ENCODE measurements at regions not wholly inside any gene's neighbourhood (a gene's known extent, or its start where the extent isn't known, plus 50 kb on each side); places are given as distances from the start of the nearest gene placed in this dataset.

DNA sequence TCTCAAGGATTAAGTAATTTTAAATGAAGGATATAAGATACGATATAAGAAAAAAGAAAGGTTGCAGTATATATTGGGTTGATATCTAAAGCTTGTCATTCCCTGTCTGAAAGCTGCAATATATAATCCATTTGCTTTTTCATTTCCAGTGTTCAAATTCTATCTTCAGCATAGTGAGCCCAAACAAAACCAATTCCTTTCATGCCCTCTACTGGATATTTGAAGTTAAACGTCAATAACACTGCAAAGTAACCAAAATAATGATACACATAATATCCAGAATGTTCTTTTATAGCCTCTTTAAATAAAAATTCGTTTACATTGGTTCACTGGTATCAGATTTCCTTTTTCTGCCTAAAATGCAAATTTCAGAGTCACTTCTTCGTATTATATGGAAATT lies 64.5 kb upstream of the DAAM1 start:
- no peaks in the 10 kb centered on the region for H3K27me3 ChIP-seq
- H3K4me1 ChIP-seq = no peaks in the 10 kb centered on the region
- H3K9ac ChIP-seq = no peak overlapping the region
- no peaks in the 10 kb centered on the region for H3K9me3 ChIP-seq (ENCODE audit: low read depth)
- no peak overlapping the region for H3K4me2 ChIP-seq
- Mint-ChIP-seq H3K27me3 (ENCODE audit: insufficient read depth, low read depth) (no peaks in the 10 kb centered on the region), H3K4me3 (no peak overlapping the region), H3K36me3 (no peaks in the 10 kb centered on the region), H3K9me3 (no peaks in the 10 kb centered on the region), H3K4me1 (peaks cover 5% of the 10 kb centered on the region), H3K27ac (no peak overlapping the region)
- H3K4me3 ChIP-seq = no peak overlapping the region
- no peak for DNase-seq (ENCODE audit: low spot score)
- no peak overlapping the region for H3K27ac ChIP-seq
- no peak overlapping the region for H2AFZ ChIP-seq (replicated peaks)
- no peaks in the 10 kb centered on the region for H4K20me1 ChIP-seq (ENCODE audit: low read depth)
- TF ChIP-seq, protein P1, sequence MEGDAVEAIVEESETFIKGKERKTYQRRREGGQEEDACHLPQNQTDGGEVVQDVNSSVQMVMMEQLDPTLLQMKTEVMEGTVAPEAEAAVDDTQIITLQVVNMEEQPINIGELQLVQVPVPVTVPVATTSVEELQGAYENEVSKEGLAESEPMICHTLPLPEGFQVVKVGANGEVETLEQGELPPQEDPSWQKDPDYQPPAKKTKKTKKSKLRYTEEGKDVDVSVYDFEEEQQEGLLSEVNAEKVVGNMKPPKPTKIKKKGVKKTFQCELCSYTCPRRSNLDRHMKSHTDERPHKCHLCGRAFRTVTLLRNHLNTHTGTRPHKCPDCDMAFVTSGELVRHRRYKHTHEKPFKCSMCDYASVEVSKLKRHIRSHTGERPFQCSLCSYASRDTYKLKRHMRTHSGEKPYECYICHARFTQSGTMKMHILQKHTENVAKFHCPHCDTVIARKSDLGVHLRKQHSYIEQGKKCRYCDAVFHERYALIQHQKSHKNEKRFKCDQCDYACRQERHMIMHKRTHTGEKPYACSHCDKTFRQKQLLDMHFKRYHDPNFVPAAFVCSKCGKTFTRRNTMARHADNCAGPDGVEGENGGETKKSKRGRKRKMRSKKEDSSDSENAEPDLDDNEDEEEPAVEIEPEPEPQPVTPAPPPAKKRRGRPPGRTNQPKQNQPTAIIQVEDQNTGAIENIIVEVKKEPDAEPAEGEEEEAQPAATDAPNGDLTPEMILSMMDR (IDR thresholded peaks at IDR 0.05) = peak; percentile 49
- no peak for TF ChIP-seq EZH2phosphoT487 (IDR thresholded peaks at IDR 0.05)
- TF ChIP-seq EZH2 (IDR thresholded peaks at IDR 0.05) = no peak
- H3K36me3 ChIP-seq = no peaks in the 10 kb centered on the region
- H3F3A ChIP-seq (ENCODE audit: low read depth) = no peaks in the 10 kb centered on the region
- H3K79me2 ChIP-seq (ENCODE audit: low read depth) = no peaks in the 10 kb centered on the region

DNA sequence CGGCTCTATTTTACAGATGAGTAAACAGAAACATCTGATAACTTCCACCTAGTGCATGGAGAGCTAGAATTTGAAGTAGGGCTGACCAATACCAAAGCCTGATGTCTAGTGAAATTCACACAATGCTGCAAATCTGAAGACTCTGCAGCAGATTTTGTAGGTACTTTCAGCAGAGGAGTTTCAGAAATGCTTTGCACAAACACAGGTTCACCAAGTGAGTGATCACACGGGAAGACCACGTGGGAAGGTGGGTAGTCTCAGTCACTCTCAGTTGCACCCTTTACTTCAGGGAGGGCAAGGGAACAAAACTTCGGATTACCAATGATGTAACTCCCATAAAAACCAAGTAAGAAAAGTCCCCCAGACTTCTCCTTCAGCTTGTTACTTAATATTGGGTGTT lies 63.3 kb upstream of the DAAM1 start:
- H3K9me3 ChIP-seq (ENCODE audit: low read depth) = no peaks in the 10 kb centered on the region
- Mint-ChIP-seq H3K4me1 (peaks cover 5% of the 10 kb centered on the region), H3K4me3 (no peak overlapping the region), H3K27ac (no peak overlapping the region), H3K36me3 (no peaks in the 10 kb centered on the region), H3K9me3 (no peaks in the 10 kb centered on the region), H3K27me3 (ENCODE audit: insufficient read depth, low read depth) (no peaks in the 10 kb centered on the region)
- H3K27me3 ChIP-seq = no peaks in the 10 kb centered on the region
- no peak overlapping the region for H2AFZ ChIP-seq (replicated peaks)
- no peak overlapping the region for H3K4me2 ChIP-seq
- H3K4me3 ChIP-seq = no peak overlapping the region
- H4K20me1 ChIP-seq (ENCODE audit: low read depth) = no peaks in the 10 kb centered on the region
- H3K36me3 ChIP-seq = no peaks in the 10 kb centered on the region
- no peaks in the 10 kb centered on the region for H3F3A ChIP-seq (ENCODE audit: low read depth)
- H3K27ac ChIP-seq = no peak overlapping the region
- H3K9ac ChIP-seq = no peak overlapping the region
- no peaks in the 10 kb centered on the region for H3K4me1 ChIP-seq
- no peak for DNase-seq (ENCODE audit: low spot score)
- no peaks in the 10 kb centered on the region for H3K79me2 ChIP-seq (ENCODE audit: low read depth)
- TF ChIP-seq, protein P1 (IDR thresholded peaks at IDR 0.05) = no peak
- TF ChIP-seq EZH2 (IDR thresholded peaks at IDR 0.05) = no peak
- TF ChIP-seq EZH2phosphoT487 (IDR thresholded peaks at IDR 0.05) = no peak

DNA sequence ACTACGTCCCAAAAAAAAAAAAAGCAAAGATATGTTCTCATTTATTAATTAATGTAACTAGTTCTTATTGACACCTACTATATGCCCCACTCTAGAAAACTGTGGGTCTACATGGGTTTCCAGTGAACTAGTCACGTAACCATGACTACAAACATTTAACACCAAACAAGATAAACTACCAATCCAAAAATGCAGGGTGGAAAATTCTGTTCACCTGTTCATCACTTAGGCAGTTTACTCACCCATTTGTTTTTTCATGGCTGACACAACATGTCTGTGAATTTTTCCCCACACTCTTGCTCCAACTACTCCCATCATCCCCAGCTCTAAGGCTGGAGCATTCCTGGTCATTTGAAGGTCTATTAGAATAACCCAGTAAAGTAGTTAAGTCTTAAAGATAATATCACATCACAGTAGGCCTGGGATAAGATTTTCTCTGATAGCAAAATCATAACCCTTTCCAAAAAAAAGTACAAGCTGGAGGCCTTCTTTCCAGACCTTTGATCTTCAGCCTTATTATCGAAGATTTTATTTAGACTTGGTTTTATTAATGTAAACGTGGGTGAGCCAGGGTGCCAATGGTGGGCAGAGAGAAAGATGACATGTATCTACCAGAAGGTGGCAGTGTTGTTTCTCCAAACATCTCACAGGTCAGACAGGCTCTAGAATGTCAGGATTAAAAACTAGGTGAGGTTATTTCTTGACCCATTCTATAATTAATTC lies 61.6 kb upstream of the DAAM1 start:
- Mint-ChIP-seq H3K27me3 (ENCODE audit: insufficient read depth, low read depth) (no peaks in the 10 kb centered on the region), H3K27ac (no peak overlapping the region), H3K4me3 (no peak overlapping the region), H3K4me1 (peaks cover 5% of the 10 kb centered on the region), H3K9me3 (no peaks in the 10 kb centered on the region), H3K36me3 (no peaks in the 10 kb centered on the region)
- H3K27me3 ChIP-seq = no peaks in the 10 kb centered on the region
- H3K4me1 ChIP-seq = no peaks in the 10 kb centered on the region
- H3K27ac ChIP-seq = no peak overlapping the region
- H3K4me2 ChIP-seq = no peak overlapping the region
- no peak overlapping the region for H3K9ac ChIP-seq
- H3K36me3 ChIP-seq = no peaks in the 10 kb centered on the region
- TF ChIP-seq, protein P1 (IDR thresholded peaks at IDR 0.05) = peak; percentile 89
- TF ChIP-seq EZH2phosphoT487 (IDR thresholded peaks at IDR 0.05) = no peak
- H2AFZ ChIP-seq (replicated peaks) = no peak overlapping the region
- no peaks in the 10 kb centered on the region for H3F3A ChIP-seq (ENCODE audit: low read depth)
- no peaks in the 10 kb centered on the region for H3K79me2 ChIP-seq (ENCODE audit: low read depth)
- no peak overlapping the region for H3K4me3 ChIP-seq
- no peaks in the 10 kb centered on the region for H4K20me1 ChIP-seq (ENCODE audit: low read depth)
- no peaks in the 10 kb centered on the region for H3K9me3 ChIP-seq (ENCODE audit: low read depth)
- peak; percentile 71 for DNase-seq (ENCODE audit: low spot score)

Measured in neural progenitor cell (in vitro differentiated cells).